HG02642 (cell line): ENCODE measurements at regions not wholly inside any gene's neighbourhood (a gene's known extent, or its start where the extent isn't known, plus 50 kb on each side); places are given as distances from the start of the nearest gene placed in this dataset.

Experiments used
- ATAC-seq: cut with Tn5 transposase; IDR thresholded peaks from one replicate; pipeline ENCODE4 v1.9.1; 2021; ENCODE audit warnings: mild to moderate bottlenecking; ENCODE audit not compliant: unreplicated experiment, poor library complexity

- no peak for ATAC-seq
Observed at GRCh38 chr1:36743286-36744005, 260.7 kb upstream of the CSF3R start.

GRCh38 chr1:36741066-36741465 is 258.4 kb upstream of the CSF3R start:
- ATAC-seq, result no peak

- ATAC-seq, result no peak
Observed at GRCh38 chr1:36740446-36740845, 257.7 kb upstream of the CSF3R start.

GRCh38 chr1:36739703-36740289 is 257.1 kb upstream of the CSF3R start:
- no peak for ATAC-seq

GRCh38 chr1:36738245-36738644 is 255.5 kb upstream of the CSF3R start:
- no peak for ATAC-seq

- ATAC-seq, result no peak
Observed at GRCh38 chr1:36737767-36738166, 255.1 kb upstream of the CSF3R start.

GRCh38 chr1:36737038-36737555 is 254.4 kb upstream of the CSF3R start:
- ATAC-seq, result no peak

- no peak for ATAC-seq
Observed at GRCh38 chr1:36735939-36736730, 253.4 kb upstream of the CSF3R start.

DNA sequence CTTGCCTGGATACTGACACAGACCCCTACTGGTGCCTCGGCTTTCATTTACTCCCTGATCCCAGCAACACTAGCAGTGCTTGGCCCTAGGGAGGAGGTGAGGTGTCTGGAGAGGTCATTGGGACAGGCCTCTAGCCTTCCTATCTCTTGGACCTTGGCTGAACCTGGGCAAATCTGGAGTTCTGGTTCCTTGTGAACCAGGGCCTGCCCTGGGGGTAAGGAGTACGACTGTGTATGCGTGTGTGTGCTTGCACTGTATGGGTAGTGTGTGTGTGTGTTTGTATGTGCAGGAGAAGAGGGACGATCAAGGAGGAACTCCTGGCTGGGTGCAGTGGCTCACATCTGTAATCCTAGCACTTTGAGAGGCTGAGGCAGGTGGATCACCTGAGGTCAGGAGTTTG is 252.7 kb upstream of the CSF3R start:
- no peak for ATAC-seq

GRCh38 chr1:36734356-36734755 is 251.6 kb upstream of the CSF3R start:
- ATAC-seq, result no peak

DNA sequence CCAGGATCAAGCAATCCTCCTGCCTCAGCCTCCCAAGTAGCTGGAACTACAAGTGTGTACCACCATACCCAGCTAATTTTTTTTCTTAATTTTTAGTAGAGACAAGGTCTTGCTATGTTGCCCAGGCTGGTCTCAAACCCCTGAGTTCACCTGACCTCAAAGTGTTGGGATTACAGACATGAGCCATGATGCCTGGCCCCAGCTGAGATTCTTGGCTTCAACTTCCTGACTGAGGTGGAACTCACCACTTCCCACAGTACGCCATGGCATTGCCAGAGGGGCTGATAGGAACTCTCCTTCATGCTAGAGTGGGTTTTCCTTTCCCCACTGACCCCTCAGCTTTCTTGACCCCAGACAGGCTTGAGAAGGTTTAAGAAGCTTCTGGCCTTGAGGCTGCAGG is 251.0 kb upstream of the CSF3R start:
- no peak for ATAC-seq

DNA sequence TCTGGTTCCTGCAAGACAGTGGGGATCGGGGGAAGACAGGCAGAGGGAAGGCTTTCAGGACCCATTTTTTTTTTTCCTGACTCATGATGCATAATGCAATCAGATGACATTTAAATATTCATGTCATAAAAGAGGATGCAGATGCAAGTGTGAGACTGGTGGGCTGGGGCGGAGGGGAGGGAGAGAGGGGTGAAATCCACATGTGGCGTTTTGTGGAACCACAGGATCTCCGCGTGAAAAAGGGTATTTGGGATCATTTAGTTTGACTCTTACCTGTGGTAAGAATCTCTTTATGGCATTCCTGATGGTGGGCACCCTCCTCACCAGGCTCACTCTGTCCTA is 249.3 kb upstream of the CSF3R start:
- ATAC-seq, result no peak

DNA sequence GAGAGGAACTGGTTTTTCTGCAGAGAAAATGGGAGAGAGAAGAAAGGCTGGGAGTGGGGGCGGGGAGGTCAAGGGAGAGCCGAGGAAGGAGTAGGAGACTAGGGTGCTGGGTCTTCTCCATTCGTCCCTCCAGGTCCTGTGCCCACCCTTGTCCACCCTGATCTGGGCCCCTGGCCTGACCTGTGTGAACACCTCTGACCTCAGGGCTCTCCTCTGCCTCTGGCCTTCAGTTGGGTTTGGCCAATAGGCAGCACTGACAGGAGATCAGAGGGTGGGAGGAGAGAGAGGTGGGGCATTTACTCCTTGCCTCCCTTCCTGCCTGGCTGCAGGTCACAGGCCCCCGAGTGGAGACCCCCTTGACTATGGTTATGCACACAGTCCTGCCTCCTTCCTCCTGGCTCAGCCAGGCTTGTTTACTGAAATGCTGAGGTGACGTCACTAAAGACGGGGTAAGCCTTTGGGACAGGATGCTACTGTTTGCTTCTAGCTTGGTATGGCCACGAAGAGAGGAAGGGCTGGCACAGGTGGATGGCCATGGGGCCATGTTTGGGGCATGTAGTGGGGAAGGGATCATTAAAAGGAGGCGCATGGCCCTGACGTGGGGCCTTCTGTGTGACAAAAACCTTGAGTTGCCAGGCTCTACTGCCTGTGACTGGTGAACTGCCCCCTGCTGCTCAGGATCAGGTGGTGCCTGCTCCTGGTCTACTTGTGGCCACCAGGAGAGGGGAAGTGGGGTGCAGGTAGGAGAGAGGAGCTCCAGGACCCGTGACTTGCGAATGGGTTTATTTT is 248.7 kb upstream of the CSF3R start:
- ATAC-seq, result no peak

DNA sequence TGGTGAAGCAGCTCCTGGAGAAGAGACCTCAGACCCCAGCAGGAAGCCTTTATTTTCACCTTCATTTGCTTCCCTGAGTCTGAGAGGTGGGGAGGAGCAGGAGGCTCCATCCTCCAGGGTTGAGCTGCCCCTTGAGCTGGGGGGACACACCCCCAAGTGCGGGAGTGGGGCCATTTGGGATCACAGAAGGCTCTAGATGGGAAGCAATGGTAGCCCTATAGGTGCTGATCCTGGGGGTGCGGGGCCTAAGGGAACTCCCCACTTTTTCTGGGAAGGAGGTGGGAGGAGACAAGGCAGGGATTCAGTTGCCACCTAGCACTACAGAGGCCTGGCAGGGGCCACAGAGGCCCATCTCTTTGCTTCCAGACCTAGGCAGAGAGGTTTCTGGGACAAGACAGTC is 247.9 kb upstream of the CSF3R start:
- no peak for ATAC-seq

- ATAC-seq, result no peak
Observed at GRCh38 chr1:36729716-36730510, 247.2 kb upstream of the CSF3R start.

DNA sequence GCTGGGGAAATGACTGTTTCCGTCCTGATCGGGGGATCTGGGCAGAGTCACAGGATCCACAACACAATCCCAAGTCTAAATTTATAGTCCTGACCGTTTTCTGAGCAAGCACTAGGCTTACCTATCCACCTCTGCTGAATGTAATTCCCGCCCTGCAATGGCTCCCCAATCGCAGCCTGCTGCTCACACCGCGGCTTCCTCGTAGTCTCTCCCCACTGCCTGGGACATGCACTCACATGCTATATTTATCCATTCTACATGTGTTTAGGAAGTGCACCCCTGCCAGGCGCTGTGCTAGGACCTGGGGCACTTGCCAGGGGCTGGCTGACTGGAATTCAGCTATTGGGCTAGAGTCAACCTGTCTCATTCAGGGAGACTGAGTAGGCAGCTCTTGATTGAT is 246.6 kb upstream of the CSF3R start:
- no peak for ATAC-seq

DNA sequence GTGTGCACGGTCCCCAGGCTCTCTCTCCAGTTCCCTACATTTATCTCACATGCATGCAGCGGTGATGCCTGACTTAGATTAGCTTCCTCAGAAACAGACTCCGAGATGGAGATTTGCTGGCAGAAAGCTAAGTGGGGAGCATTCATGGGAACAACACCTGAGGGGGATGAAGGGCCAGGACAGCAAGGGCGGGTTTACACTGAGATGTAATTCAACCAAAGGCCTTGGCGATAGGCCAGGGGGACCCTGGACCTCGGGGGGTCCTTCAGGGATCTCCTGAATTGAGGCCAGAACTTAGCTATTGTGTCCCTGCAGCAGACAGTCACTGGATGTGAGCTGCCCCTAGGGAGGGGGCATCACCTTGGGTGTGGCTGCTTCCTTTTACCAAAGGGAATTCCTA is 246.1 kb upstream of the CSF3R start:
- no peak for ATAC-seq

DNA sequence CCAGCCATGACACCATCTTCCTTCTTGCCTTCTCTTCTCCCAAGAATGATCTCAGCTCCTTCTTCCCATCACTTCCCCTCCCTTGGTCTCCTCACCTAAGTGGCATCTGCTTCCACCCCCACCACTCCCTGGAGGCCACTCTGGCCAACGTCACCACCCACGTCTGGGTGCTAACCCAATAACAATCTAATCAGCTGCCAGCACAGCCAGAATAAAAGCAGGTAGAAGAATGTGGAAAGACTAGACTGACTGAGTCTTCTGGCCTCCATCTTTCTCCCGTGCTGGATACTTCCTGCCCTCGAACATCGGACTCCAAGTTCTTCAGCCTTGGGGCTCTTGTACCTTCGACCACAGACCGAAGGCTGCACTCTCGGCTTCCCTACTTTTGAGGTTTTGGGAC is 245.3 kb upstream of the CSF3R start:
- no peak for ATAC-seq

- ATAC-seq, result no peak
Observed at GRCh38 chr1:36725151-36725550, 242.4 kb upstream of the CSF3R start.

DNA sequence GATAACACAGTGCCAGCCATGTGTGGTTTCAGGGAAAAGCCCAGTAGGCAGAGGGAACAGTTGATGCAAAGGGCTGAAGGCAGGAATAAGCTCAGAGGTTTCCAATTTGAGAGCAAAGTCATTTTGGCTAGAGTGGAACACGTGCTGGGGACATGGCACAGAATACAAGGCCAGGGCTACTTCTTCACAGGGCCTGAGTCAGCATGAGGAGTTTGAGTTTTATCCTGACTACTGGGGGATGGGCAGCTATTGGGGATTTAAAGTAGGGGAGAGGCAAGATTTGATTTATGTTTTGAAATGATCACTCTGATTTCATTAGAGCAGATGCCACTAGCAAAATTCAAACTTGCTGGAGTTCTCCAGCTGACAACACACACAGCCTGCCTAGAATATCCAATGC is 241.1 kb upstream of the CSF3R start:
- no peak for ATAC-seq
